Activated CD4-positive, alpha-beta T cell treated with anti-CD3 and anti-CD28 coated beads for 24 hours (primary cell): ENCODE measurements at regions not wholly inside any gene's neighbourhood (a gene's known extent, or its start where the extent isn't known, plus 50 kb on each side); places are given as distances from the start of the nearest gene placed in this dataset.
"Not testable (repeated sequence)": the region's sequence is repeated elsewhere in the genome, so short reads cannot be mapped to it uniquely, and the experiment has no call there.

ENCODE experiments used
- DNase-seq, 2 donors: peaks; one replicate each; pipeline ENCODE4 v3.0.0-alpha.2; 2020; ENCODE audit warnings: low read depth in 2 of 2

- DNase-seq = no peak
Measured at GRCh38 chr7:110253093-110253492, 837.8 kb upstream of the LRRN3 start.

GRCh38 chr7:110257673-110258072, 833.3 kb upstream of the LRRN3 start:
- no peak for DNase-seq

GRCh38 chr7:110262251-110262650, 828.7 kb upstream of the LRRN3 start:
- no peak for DNase-seq

- no peak for DNase-seq
Measured at GRCh38 chr7:110264288-110264687, 826.6 kb upstream of the LRRN3 start.

- no peak for DNase-seq
Measured at GRCh38 chr7:110281362-110281761, 809.6 kb upstream of the LRRN3 start.

GRCh38 chr7:110283056-110283455, 807.9 kb upstream of the LRRN3 start:
- DNase-seq = no peak

- DNase-seq = no peak
Measured at GRCh38 chr7:110291430-110291829, 799.5 kb upstream of the LRRN3 start.

GRCh38 chr7:110296321-110296720, 794.6 kb upstream of the LRRN3 start:
- no peak for DNase-seq

GRCh38 chr7:110307776-110308175, 783.2 kb upstream of the LRRN3 start:
- no peak for DNase-seq

- no peak for DNase-seq
Measured at GRCh38 chr7:110308791-110309190, 782.1 kb upstream of the LRRN3 start.

- DNase-seq = no peak
Measured at GRCh38 chr7:110309941-110310340, 781.0 kb upstream of the LRRN3 start.

- DNase-seq = no peak
Measured at GRCh38 chr7:110311556-110311955, 779.4 kb upstream of the LRRN3 start.

GRCh38 chr7:110317541-110318265, 773.2 kb upstream of the LRRN3 start:
- no peak for DNase-seq

- DNase-seq = not testable (repeated sequence)
Measured at GRCh38 chr7:110320285-110320684, 770.6 kb upstream of the LRRN3 start.

GRCh38 chr7:110322796-110323195, 768.1 kb upstream of the LRRN3 start:
- no peak for DNase-seq

GRCh38 chr7:110326966-110327365, 764.0 kb upstream of the LRRN3 start:
- DNase-seq = no peak

- no peak for DNase-seq
Measured at GRCh38 chr7:110336423-110336822, 754.5 kb upstream of the LRRN3 start.

- no peak for DNase-seq
Measured at GRCh38 chr7:110337646-110338045, 753.3 kb upstream of the LRRN3 start.

- no peak for DNase-seq
Measured at GRCh38 chr7:110347081-110347480, 743.8 kb upstream of the LRRN3 start.

- no peak for DNase-seq
Measured at GRCh38 chr7:110356438-110356837, 734.5 kb upstream of the LRRN3 start.

- no peak for DNase-seq
Measured at GRCh38 chr7:110358028-110358427, 732.9 kb upstream of the LRRN3 start.

- DNase-seq = no peak
Measured at GRCh38 chr7:110371709-110372108, 719.2 kb upstream of the LRRN3 start.

GRCh38 chr7:110372685-110373084, 718.2 kb upstream of the LRRN3 start:
- DNase-seq = no peak

GRCh38 chr7:110373416-110373815, 717.5 kb upstream of the LRRN3 start:
- no peak for DNase-seq
